Osteocyte (in vitro differentiated cells): ENCODE measurements at regions not wholly inside any gene's neighbourhood (a gene's known extent, or its start where the extent isn't known, plus 50 kb on each side); places are given as distances from the start of the nearest gene placed in this dataset.

Experiments
- DNase-seq: peaks from one replicate; pipeline ENCODE4 v3.0.0; 2021; ENCODE audit warnings: mixed read lengths; ENCODE audit not compliant: unreplicated experiment; ENCODE audit errors: extremely low spot score
- H3K27ac Mint-ChIP-seq: one replicate; pipeline ENCODE4 v1.8.0; 2021; ENCODE audit warnings: mild to moderate bottlenecking, mixed read lengths; ENCODE audit not compliant: unreplicated experiment
- H3K27me3 Mint-ChIP-seq: one replicate; pipeline ENCODE4 v1.8.0; 2021; ENCODE audit warnings: mixed read lengths; ENCODE audit not compliant: unreplicated experiment
- H3K36me3 Mint-ChIP-seq: one replicate; pipeline ENCODE4 v1.8.0; 2021; ENCODE audit warnings: mixed read lengths; ENCODE audit not compliant: unreplicated experiment
- H3K4me1 Mint-ChIP-seq: one replicate; pipeline ENCODE4 v1.8.0; 2021; ENCODE audit warnings: mixed read lengths; ENCODE audit not compliant: unreplicated experiment
- H3K4me3 Mint-ChIP-seq: one replicate; pipeline ENCODE4 v1.8.0; 2021; ENCODE audit warnings: mild to moderate bottlenecking, moderate library complexity, mixed read lengths; ENCODE audit not compliant: unreplicated experiment
- H3K9me3 Mint-ChIP-seq: one replicate; pipeline ENCODE4 v1.8.0; 2021; ENCODE audit warnings: mixed read lengths; ENCODE audit not compliant: unreplicated experiment
- TF ChIP-seq, protein P1 (sequence below): fragments of 200-600 bp; sonication (generic); IDR thresholded peaks from 2 replicates; pipeline ENCODE4 v1.5.0; 2021; ENCODE audit warnings: antibody characterized with exemption, mild to moderate bottlenecking, moderate library complexity

DNA sequence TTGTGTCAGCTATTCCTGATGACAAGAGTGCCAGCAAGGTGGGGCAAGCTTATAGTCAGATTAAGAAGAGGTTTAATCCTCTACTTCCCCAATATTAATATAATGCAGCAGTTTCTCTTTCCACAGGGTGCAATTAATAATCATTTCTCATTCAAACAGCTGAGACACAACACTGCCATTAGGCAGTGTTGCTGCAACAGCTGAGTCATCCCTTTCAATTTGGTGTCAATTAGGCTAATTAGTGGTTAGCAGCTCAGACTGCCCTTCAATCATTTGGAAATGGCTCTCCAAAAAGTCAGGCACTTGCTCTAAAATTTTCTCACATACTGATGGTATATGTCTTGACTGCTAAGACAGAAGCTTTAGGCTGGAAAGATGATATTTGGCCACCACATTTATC lies 265.7 kb upstream of the FAM241A start:
- no peaks in the 10 kb centered on the region for H3K4me1 Mint-ChIP-seq
- H3K9me3 Mint-ChIP-seq: no peaks in the 10 kb centered on the region
- peaks cover 2% of the 10 kb centered on the region for H3K27me3 Mint-ChIP-seq
- H3K4me3 Mint-ChIP-seq: no peak overlapping the region
- no peaks in the 10 kb centered on the region for H3K36me3 Mint-ChIP-seq
- TF ChIP-seq, protein P1, sequence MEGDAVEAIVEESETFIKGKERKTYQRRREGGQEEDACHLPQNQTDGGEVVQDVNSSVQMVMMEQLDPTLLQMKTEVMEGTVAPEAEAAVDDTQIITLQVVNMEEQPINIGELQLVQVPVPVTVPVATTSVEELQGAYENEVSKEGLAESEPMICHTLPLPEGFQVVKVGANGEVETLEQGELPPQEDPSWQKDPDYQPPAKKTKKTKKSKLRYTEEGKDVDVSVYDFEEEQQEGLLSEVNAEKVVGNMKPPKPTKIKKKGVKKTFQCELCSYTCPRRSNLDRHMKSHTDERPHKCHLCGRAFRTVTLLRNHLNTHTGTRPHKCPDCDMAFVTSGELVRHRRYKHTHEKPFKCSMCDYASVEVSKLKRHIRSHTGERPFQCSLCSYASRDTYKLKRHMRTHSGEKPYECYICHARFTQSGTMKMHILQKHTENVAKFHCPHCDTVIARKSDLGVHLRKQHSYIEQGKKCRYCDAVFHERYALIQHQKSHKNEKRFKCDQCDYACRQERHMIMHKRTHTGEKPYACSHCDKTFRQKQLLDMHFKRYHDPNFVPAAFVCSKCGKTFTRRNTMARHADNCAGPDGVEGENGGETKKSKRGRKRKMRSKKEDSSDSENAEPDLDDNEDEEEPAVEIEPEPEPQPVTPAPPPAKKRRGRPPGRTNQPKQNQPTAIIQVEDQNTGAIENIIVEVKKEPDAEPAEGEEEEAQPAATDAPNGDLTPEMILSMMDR: no peak
- no peak for DNase-seq
- no peak overlapping the region for H3K27ac Mint-ChIP-seq

DNA sequence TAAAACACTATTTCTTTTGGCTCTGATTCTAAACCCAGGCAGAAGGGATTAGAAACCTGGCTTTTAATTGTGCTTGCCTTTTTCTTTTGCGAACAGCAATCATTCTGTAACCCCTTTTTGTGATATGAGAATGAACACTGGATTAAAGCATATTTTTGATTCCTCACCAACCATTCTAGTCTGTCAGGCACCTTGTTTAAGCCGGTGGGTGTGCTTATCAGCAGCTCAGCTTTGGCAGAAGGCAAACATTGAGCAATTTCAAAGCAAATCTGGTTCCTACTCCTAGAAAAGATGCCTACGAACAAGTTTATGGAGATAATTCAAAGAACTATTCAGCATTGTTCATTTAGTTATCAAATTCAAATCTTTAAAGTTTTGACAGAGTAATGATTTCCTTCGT lies 265.1 kb upstream of the FAM241A start:
- Mint-ChIP-seq H3K4me3 (no peak overlapping the region), H3K36me3 (no peaks in the 10 kb centered on the region), H3K4me1 (no peaks in the 10 kb centered on the region), H3K9me3 (no peaks in the 10 kb centered on the region), H3K27ac (no peak overlapping the region), H3K27me3 (peaks cover 2% of the 10 kb centered on the region)
- TF ChIP-seq, protein P1: no peak
- DNase-seq: no peak

DNA sequence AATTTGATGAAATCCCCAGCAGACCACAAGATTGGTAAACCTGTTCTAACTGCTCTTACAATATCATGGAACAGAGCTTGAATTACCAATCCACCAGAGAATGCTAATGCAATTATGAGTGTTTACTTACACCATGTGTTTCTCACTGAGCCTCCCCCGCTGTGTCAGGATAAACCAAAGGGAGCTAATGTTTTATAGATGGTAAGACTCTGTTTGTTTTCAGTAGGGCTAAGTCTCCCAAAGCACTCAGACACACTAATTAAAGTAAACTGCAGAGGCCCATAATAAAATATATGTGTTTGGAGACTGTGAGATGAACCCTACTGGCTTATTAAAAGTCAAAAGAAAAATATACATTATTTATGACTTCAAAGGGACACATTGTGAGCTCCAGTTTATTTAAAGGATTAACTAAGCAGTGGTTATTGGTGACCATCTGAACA lies 261.7 kb upstream of the FAM241A start:
- no peak for DNase-seq
- no peaks in the 10 kb centered on the region for H3K4me1 Mint-ChIP-seq
- no peak overlapping the region for H3K4me3 Mint-ChIP-seq
- no peaks in the 10 kb centered on the region for H3K9me3 Mint-ChIP-seq
- H3K27ac Mint-ChIP-seq: no peak overlapping the region
- no peaks in the 10 kb centered on the region for H3K36me3 Mint-ChIP-seq
- TF ChIP-seq, protein P1: no peak
- peaks cover 5% of the 10 kb centered on the region for H3K27me3 Mint-ChIP-seq

DNA sequence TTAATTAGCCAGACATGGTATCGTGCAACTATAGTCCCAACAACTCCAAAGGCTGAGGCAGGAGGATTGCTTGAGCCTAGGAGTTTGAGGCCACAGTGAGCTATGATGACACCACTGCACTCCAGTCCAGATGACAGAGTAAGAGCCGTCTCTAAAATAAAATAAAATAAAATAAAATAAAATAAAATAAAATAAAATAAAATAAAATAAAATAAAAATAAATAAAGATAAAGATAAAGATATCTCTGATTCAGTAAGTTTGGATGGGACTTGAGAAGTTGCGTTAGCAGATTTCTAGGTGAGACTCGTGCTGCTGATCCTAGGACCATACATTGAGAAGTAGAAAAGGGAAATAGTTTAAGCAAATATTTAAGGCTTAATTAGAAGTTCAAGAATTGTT lies 254.8 kb upstream of the FAM241A start:
- Mint-ChIP-seq H3K27ac (no peak overlapping the region), H3K4me1 (no peaks in the 10 kb centered on the region), H3K36me3 (no peaks in the 10 kb centered on the region), H3K27me3 (peaks cover 2% of the 10 kb centered on the region), H3K9me3 (peaks cover 7% of the 10 kb centered on the region), H3K4me3 (no peak overlapping the region)
- DNase-seq: no peak
- TF ChIP-seq, protein P1: no peak

DNA sequence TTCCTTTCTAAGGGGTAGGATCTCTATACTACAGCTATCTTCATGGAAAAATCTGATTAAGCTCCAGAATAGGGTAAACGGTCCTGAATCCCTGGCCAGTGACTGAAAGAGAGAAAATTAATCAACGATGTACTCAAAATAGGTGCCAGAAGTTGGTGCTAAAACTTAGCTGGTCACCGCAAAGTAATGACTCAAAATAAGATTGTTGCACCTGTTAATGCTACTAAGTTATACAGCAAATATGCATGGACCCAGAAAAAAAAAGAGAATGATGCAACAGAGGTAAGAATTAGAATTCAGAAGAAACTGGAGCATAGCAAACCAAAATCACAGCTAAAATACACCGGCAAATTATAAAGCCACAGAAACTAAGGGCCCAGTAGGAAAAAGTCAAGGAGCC lies 239.7 kb upstream of the FAM241A start:
- no peak overlapping the region for H3K27ac Mint-ChIP-seq
- H3K36me3 Mint-ChIP-seq: no peaks in the 10 kb centered on the region
- no peaks in the 10 kb centered on the region for H3K27me3 Mint-ChIP-seq
- no peak overlapping the region for H3K4me3 Mint-ChIP-seq
- DNase-seq: no peak
- TF ChIP-seq, protein P1: no peak
- H3K9me3 Mint-ChIP-seq: no peaks in the 10 kb centered on the region
- no peaks in the 10 kb centered on the region for H3K4me1 Mint-ChIP-seq
